ENCODE measurements at regions not wholly inside any gene's neighbourhood (a gene's known extent, or its start where the extent isn't known, plus 50 kb on each side); places are given as distances from the start of the nearest gene placed in this dataset.

- DNase-seq (no peak), ATAC-seq (ENCODE audit: insufficient read depth, low FRiP score) (no peak)
- no peaks in the 10 kb centered on the region for H3K9me3 ChIP-seq (ENCODE audit: control insufficient read depth in 4 of 4, insufficient read depth in 3 of 4, low read length in 3 of 4)
- H3K9ac ChIP-seq (ENCODE audit: insufficient read depth in 1 of 2, low read length in 2 of 2) = no peak overlapping the region
- no peaks in the 10 kb centered on the region for H3K4me1 ChIP-seq (ENCODE audit: control insufficient read depth in 5 of 5, insufficient read depth in 5 of 5, low read length in 5 of 5)
- no peaks in the 10 kb centered on the region for H3K36me3 ChIP-seq (ENCODE audit: control insufficient read depth in 4 of 4, insufficient read depth in 4 of 4, low read length in 4 of 4)
- TF ChIP-seq CTCF (IDR thresholded peaks at IDR 0.05; ENCODE audit: control extremely low read depth, extremely low read depth) = no peak
- H3K4me3 ChIP-seq = no peak overlapping the region
- no peak overlapping the region for H3K27ac ChIP-seq (ENCODE audit: low read depth in 1 of 2, low read length in 1 of 2)
- no peaks in the 10 kb centered on the region for H3K27me3 ChIP-seq (ENCODE audit: control insufficient read depth in 3 of 3, insufficient read depth in 3 of 3, low read length in 2 of 3)
- WGBS, 2 donors = 86 to 88% methylated on average over 4 of the region's 4 CpGs
These were observed 102.3 kb upstream of the EPHA4 start for GRCh38 chr2:221674446-221674845.

- no peak overlapping the region for H3K4me3 ChIP-seq
- no peaks in the 10 kb centered on the region for H3K27me3 ChIP-seq (ENCODE audit: control insufficient read depth in 3 of 3, insufficient read depth in 3 of 3, low read length in 2 of 3)
- no peak for TF ChIP-seq CTCF (IDR thresholded peaks at IDR 0.05; ENCODE audit: control extremely low read depth, extremely low read depth)
- H3K27ac ChIP-seq (ENCODE audit: low read depth in 1 of 2, low read length in 1 of 2) = no peak overlapping the region
- DNase-seq = no peak
- no peak overlapping the region for H3K9ac ChIP-seq (ENCODE audit: insufficient read depth in 1 of 2, low read length in 2 of 2)
- no peaks in the 10 kb centered on the region for H3K36me3 ChIP-seq (ENCODE audit: control insufficient read depth in 4 of 4, insufficient read depth in 4 of 4, low read length in 4 of 4)
- no peaks in the 10 kb centered on the region for H3K9me3 ChIP-seq (ENCODE audit: control insufficient read depth in 4 of 4, insufficient read depth in 3 of 4, low read length in 3 of 4)
- H3K4me1 ChIP-seq (ENCODE audit: control insufficient read depth in 5 of 5, insufficient read depth in 5 of 5, low read length in 5 of 5) = no peaks in the 10 kb centered on the region
- no peak for ATAC-seq (ENCODE audit: insufficient read depth, low FRiP score)
- 92 to 94% methylated on average over 1 of the region's 1 CpG for WGBS, 2 donors
These were observed 101.1 kb upstream of the EPHA4 start for GRCh38 chr2:221673248-221673647.

- Histone ChIP-seq H3K4me1 (ENCODE audit: control insufficient read depth in 5 of 5, insufficient read depth in 5 of 5, low read length in 5 of 5) (no peaks in the 10 kb centered on the region), H3K27me3 (ENCODE audit: control insufficient read depth in 3 of 3, insufficient read depth in 3 of 3, low read length in 2 of 3) (no peaks in the 10 kb centered on the region), H3K36me3 (ENCODE audit: control insufficient read depth in 4 of 4, insufficient read depth in 4 of 4, low read length in 4 of 4) (no peaks in the 10 kb centered on the region), H3K4me3 (no peak overlapping the region), H3K9ac (ENCODE audit: insufficient read depth in 1 of 2, low read length in 2 of 2) (no peak overlapping the region), H3K9me3 (ENCODE audit: control insufficient read depth in 4 of 4, insufficient read depth in 3 of 4, low read length in 3 of 4) (no peaks in the 10 kb centered on the region), H3K27ac (ENCODE audit: low read depth in 1 of 2, low read length in 1 of 2) (no peak overlapping the region)
- DNase-seq (peak in 1 of 3 donors; percentile 10), ATAC-seq (ENCODE audit: insufficient read depth, low FRiP score) (no peak)
- TF ChIP-seq CTCF (IDR thresholded peaks at IDR 0.05; ENCODE audit: control extremely low read depth, extremely low read depth) = no peak
- WGBS, 2 donors = 34 to 50% methylated on average over 4 of the region's 4 CpGs
These were observed 99.4 kb upstream of the EPHA4 start for GRCh38 chr2:221671515-221671914.

GRCh38 chr2:221662689-221663391 lies 90.7 kb upstream of the EPHA4 start:
- DNase-seq = no peak
- 74 to 76% methylated on average over 3 of the region's 3 CpGs for WGBS, 2 donors

More at GRCh38 chr2:221662689-221663391, 90.7 kb upstream of the EPHA4 start:
- Histone ChIP-seq H3K4me1 (ENCODE audit: control insufficient read depth in 5 of 5, insufficient read depth in 5 of 5, low read length in 5 of 5) (no peaks in the 10 kb centered on the region), H3K27ac (ENCODE audit: low read depth in 1 of 2, low read length in 1 of 2) (no peak overlapping the region), H3K9ac (ENCODE audit: insufficient read depth in 1 of 2, low read length in 2 of 2) (no peak overlapping the region), H3K27me3 (ENCODE audit: control insufficient read depth in 3 of 3, insufficient read depth in 3 of 3, low read length in 2 of 3) (no peaks in the 10 kb centered on the region), H3K4me3 (no peak overlapping the region), H3K9me3 (ENCODE audit: control insufficient read depth in 4 of 4, insufficient read depth in 3 of 4, low read length in 3 of 4) (no peaks in the 10 kb centered on the region), H3K36me3 (ENCODE audit: control insufficient read depth in 4 of 4, insufficient read depth in 4 of 4, low read length in 4 of 4) (no peaks in the 10 kb centered on the region)
- no peak for TF ChIP-seq CTCF (IDR thresholded peaks at IDR 0.05; ENCODE audit: control extremely low read depth, extremely low read depth)
- no peak for ATAC-seq (ENCODE audit: insufficient read depth, low FRiP score)

Data from lung (tissue), 11 donors.